Dermis microvascular lymphatic vessel endothelial cell (primary cell): ENCODE measurements at regions not wholly inside any gene's neighbourhood (a gene's known extent, or its start where the extent isn't known, plus 50 kb on each side); places are given as distances from the start of the nearest gene placed in this dataset.
"Not testable (repeated sequence)": the region's sequence is repeated elsewhere in the genome, so short reads cannot be mapped to it uniquely, and the experiment has no call there.

Source experiments
- DNase-seq, 2 donors: peaks; one replicate each; pipeline versions ENCODE4 v3.0.0 to v3.0.0-alpha.2; 2010; ENCODE audit warnings: low read depth in 2 of 2

- no peak for DNase-seq
These were observed 67.0 kb downstream of the CHCHD4 start for GRCh38 chr3:14057701-14058100.

GRCh38 chr3:14047841-14048240, 76.8 kb downstream of the CHCHD4 start:
- DNase-seq: no peak

- no peak for DNase-seq
These were observed 77.6 kb downstream of the CHCHD4 start for GRCh38 chr3:14047027-14047426.

- no peak for DNase-seq
These were observed 82.0 kb downstream of the CHCHD4 start for GRCh38 chr3:14042680-14043079.

- DNase-seq: no peak
These were observed 85.5 kb downstream of the CHCHD4 start for GRCh38 chr3:14039149-14039548.

- no peak for DNase-seq
These were observed 87.5 kb downstream of the CHCHD4 start for GRCh38 chr3:14037211-14037610.

GRCh38 chr3:14033023-14033422, 91.6 kb downstream of the CHCHD4 start:
- no peak for DNase-seq

- DNase-seq: peak in 1 of 2 donors; percentile 15
These were observed 93.4 kb downstream of the CHCHD4 start for GRCh38 chr3:14031271-14031670.

GRCh38 chr3:14029390-14029995, 95.2 kb downstream of the CHCHD4 start:
- DNase-seq: not testable (repeated sequence)

GRCh38 chr3:14028122-14028521, 96.5 kb downstream of the CHCHD4 start:
- not testable (repeated sequence) for DNase-seq

GRCh38 chr3:14019459-14019858, 105.2 kb downstream of the CHCHD4 start:
- DNase-seq: no peak

GRCh38 chr3:14016900-14017475, 107.7 kb downstream of the CHCHD4 start:
- no peak for DNase-seq

- no peak for DNase-seq
These were observed 117.7 kb downstream of the CHCHD4 start for GRCh38 chr3:14007006-14007405.

GRCh38 chr3:14001136-14001535, 121.3 kb upstream of the WNT7A start:
- DNase-seq: peak in 1 of 2 donors; percentile 16

- no peak for DNase-seq
These were observed 120.7 kb upstream of the WNT7A start for GRCh38 chr3:14000556-14000955.

- DNase-seq: no peak
These were observed 119.0 kb upstream of the WNT7A start for GRCh38 chr3:13998831-13999230.

- not testable (repeated sequence) for DNase-seq
These were observed 115.3 kb upstream of the WNT7A start for GRCh38 chr3:13995216-13995615.

- DNase-seq: not testable (repeated sequence)
These were observed 109.1 kb upstream of the WNT7A start for GRCh38 chr3:13988925-13989324.

GRCh38 chr3:13976469-13976868, 96.6 kb upstream of the WNT7A start:
- DNase-seq: no peak

GRCh38 chr3:13975686-13976085, 95.8 kb upstream of the WNT7A start:
- no peak for DNase-seq

- DNase-seq: no peak
These were observed 93.0 kb upstream of the WNT7A start for GRCh38 chr3:13972679-13973379.

- DNase-seq: no peak
These were observed 86.4 kb upstream of the WNT7A start for GRCh38 chr3:13966302-13966701.
